K562 (cell line): ENCODE measurements at regions not wholly inside any gene's neighbourhood (a gene's known extent, or its start where the extent isn't known, plus 50 kb on each side); places are given as distances from the start of the nearest gene placed in this dataset.

Source experiments
- ATAC-seq: fragments of 200-7000 bp; cut with Tn5 transposase; 3 replicates; pipeline ENCODE4 v1.9.1; 2020; ENCODE audit warnings: moderate library complexity
- BruUV-seq: library from RNA; stranded (reverse); fragments of 400-500 nt; replicated peaks from 2 replicates; lab custom pipeline; 2021; lab: Mats Ljungman, UMichigan
- CTCF ChIA-PET: fragments of 300-600 bp; formaldehyde crosslinking; extraction: SDS; loops from one replicate; lab custom pipeline; 2021; ENCODE audit warnings: low intra/inter-chr PET ratio; lab: Yijun Ruan, JAX
- POLR2A ChIA-PET: fragments of 300-600, 350-650 bp; sonication (Branson Sonifier 250); formaldehyde crosslinking; extraction: SDS; loops from one replicate; lab custom pipeline; 2021; ENCODE audit warnings: antibody characterized with exemption, inconsistent platforms; lab: Yijun Ruan, JAX
- DNase-seq, 4 experiments: peaks; one replicate each; pipeline versions ENCODE4 v3.0.0 to v3.0.0-alpha.2; 2011 to 2018; ENCODE audit warnings: low spot score in 3 of 4, mixed read lengths in 3 of 4; ENCODE audit errors: extremely low read depth in 1 of 4
- FAIRE-seq: peaks from 2 replicates; lab custom pipeline; 2011; peaks lifted over from hg19 to GRCh38; lab: Jason Lieb, UNC
- H2AFZ ChIP-seq: 2 replicates; pipeline ENCODE4 v1.6.0; 2011; ENCODE audit warnings: low read depth, low read length, control low read depth, inconsistent platforms
- H3K27ac ChIP-seq: fragments of 200-600 bp; 3 replicates; pipeline ENCODE4 v1.8.0; 2011; ENCODE audit warnings: low read depth, mild to moderate bottlenecking, control low read depth, inconsistent platforms, low read length, moderate library complexity, mixed read lengths; ENCODE audit errors: extremely low read depth
- H3K27me3 ChIP-seq, 2 experiments: fragments of 300-600 bp in 1 of 2; 2 replicates in 1 of 2; 3 replicates in 1 of 2; pipeline versions ENCODE4 v1.6.0 to v1.8.0; 2011; ENCODE audit warnings: inconsistent platforms in 2 of 2, low read length in 2 of 2, mild to moderate bottlenecking in 1 of 2, mixed read lengths in 1 of 2, moderate library complexity in 1 of 2; ENCODE audit not compliant: control insufficient read depth in 2 of 2, insufficient read depth in 2 of 2
- H3K36me3 ChIP-seq: fragments of 300-600 bp; 3 replicates; pipeline ENCODE4 v1.8.0; 2011; ENCODE audit warnings: mild to moderate bottlenecking, low read length, inconsistent platforms; ENCODE audit not compliant: control insufficient read depth, insufficient read depth
- H3K4me1 ChIP-seq, 2 experiments: fragments of 200-600 bp in 1 of 2; replicated peaks in 1 of 2; 2 replicates in 1 of 2; 3 replicates in 1 of 2; pipeline versions ENCODE4 v1.5.1 to v1.8.0; 2011; ENCODE audit warnings: inconsistent platforms in 2 of 2, low read length in 2 of 2, mild to moderate bottlenecking in 1 of 2, mixed read lengths in 1 of 2, moderate library complexity in 1 of 2; ENCODE audit not compliant: control insufficient read depth in 2 of 2, insufficient read depth in 2 of 2
- H3K4me2 ChIP-seq: 2 replicates; pipeline ENCODE4 v1.6.1; 2011; ENCODE audit warnings: low read length, control low read depth, inconsistent platforms, mixed read lengths; ENCODE audit not compliant: insufficient read depth
- H3K4me3 ChIP-seq: fragments of 200-600 bp; sonication (generic), shearing (Covaris generic); 2 replicates; pipeline ENCODE4 v1.5.1; 2016; ENCODE audit warnings: control low read depth, inconsistent platforms
- H3K79me2 ChIP-seq: fragments of 200-600 bp; 3 replicates; pipeline ENCODE4 v1.8.0; 2011; ENCODE audit warnings: low read length, inconsistent platforms; ENCODE audit not compliant: control insufficient read depth, insufficient read depth
- H3K9ac ChIP-seq, 2 experiments: 2 replicates each; pipeline versions ENCODE4 v1.6.0 to v1.6.1; 2011; ENCODE audit warnings: low read depth in 2 of 2, low read length in 2 of 2, control low read depth in 1 of 2, inconsistent platforms in 1 of 2, mild to moderate bottlenecking in 1 of 2, mixed read lengths in 1 of 2; ENCODE audit not compliant: insufficient read depth in 1 of 2
- H3K9me1 ChIP-seq: one replicate; pipeline ENCODE4 v1.6.0; 2011; ENCODE audit warnings: inconsistent platforms, mild to moderate bottlenecking, low read length, moderate library complexity; ENCODE audit not compliant: control insufficient read depth, insufficient read depth
- H3K9me3 ChIP-seq: replicated peaks from 2 replicates; pipeline ENCODE4 v1.5.1; 2011; ENCODE audit warnings: low read depth, low read length, inconsistent platforms; ENCODE audit not compliant: control insufficient read depth, insufficient read depth
- H4K20me1 ChIP-seq: replicated peaks from 2 replicates; pipeline ENCODE4 v1.6.1; 2011; ENCODE audit warnings: low read length, inconsistent platforms, mixed read lengths; ENCODE audit not compliant: control insufficient read depth, insufficient read depth
- CBX5 ChIP-seq: IDR thresholded peaks from 2 replicates; pipeline ENCODE4 v1.6.1; 2014; ENCODE audit warnings: low read depth, borderline replicate concordance
- HIVEP1 ChIP-seq: fragments of 250-450 bp; sonication (Bioruptor Pico); IDR thresholded peaks from 2 replicates; pipeline ENCODE4 v1.4.0; 2020; ENCODE audit warnings: mild to moderate bottlenecking
- HNRNPK ChIP-seq: fragments of 200-400 bp; formaldehyde crosslinking; IDR thresholded peaks from one replicate; pipeline ENCODE4 v1.6.1; 2018; ENCODE audit warnings: mild to moderate bottlenecking, low read depth, low read length; ENCODE audit not compliant: poor library complexity, severe bottlenecking
- NFE2L1 ChIP-seq: fragments of 450-650 bp; IDR thresholded peaks from 2 replicates; pipeline ENCODE4 v1.6.1; 2016; ENCODE audit warnings: missing genetic modification characterization, low read depth, mild to moderate bottlenecking, missing compliant biosample characterization, moderate library complexity, borderline replicate concordance
- PCBP2 ChIP-seq: fragments of 200-400 bp; formaldehyde crosslinking; IDR thresholded peaks from 2 replicates; pipeline ENCODE4 v1.6.1; 2018; ENCODE audit warnings: low read length, low read depth, mild to moderate bottlenecking, moderate library complexity; ENCODE audit not compliant: poor library complexity, severe bottlenecking
- ZBTB8A ChIP-seq: fragments of 450-650 bp; IDR thresholded peaks from 2 replicates; pipeline ENCODE4 v1.6.1; 2018; ENCODE audit warnings: mild to moderate bottlenecking, moderate library complexity; ENCODE audit not compliant: partially characterized antibody
- WGBS: fragments of 100-300 bp; shearing (Covaris generic); methylation state at CpG from one replicate; pipeline ENCODE4 v1.1.6; 2016; ENCODE audit warnings: low coverage, mixed read lengths; ENCODE audit not compliant: insufficient coverage; ENCODE audit errors: missing lambda C conversion rate; 5-methylcytosine and 5-hydroxymethylcytosine counted together
- in situ Hi-C: fragments of 300-500 bp; cut with MboI; formaldehyde crosslinking; loops from 4 replicates; pipeline ENCODE4 v1.15.0; 2018; ENCODE audit warnings: inconsistent platforms, mixed read lengths
- intact Hi-C: fragments of 100-400 bp; cut with micrococcal nuclease; formaldehyde crosslinking; loops from 2 replicates; pipeline ENCODE4 v1.14.2; 2022
- TF ChIP-seq, protein P1 (sequence below): fragments of 200-400 bp; formaldehyde crosslinking; IDR thresholded peaks from 2 replicates; pipeline ENCODE4 v1.6.1; 2017; ENCODE audit warnings: mild to moderate bottlenecking, low read depth, low read length, moderate library complexity

DNA sequence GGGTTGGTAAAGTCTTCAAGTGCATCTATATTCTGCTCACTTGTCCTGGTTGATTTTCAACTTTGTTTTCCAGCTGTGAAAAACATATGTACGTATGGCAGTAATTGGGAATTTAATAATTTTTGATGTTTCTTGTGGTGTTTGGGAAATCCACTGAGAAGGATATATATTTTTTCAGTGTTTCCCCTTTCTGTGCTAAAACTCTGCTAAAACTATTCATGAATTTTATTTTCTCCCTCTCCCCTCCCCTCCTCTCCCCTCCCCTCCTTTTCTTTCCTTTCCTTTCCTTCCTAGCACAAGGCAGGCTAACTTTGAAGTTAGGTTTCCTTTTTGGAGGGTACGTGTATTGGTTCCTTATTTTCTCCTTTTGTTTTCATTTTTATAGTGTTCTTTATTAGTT, 220.7 kb downstream of the PDCD6IP start:
- peaks cover 6% of the 10 kb centered on the region; the same call in 1 of the 2 replicates for H4K20me1 ChIP-seq
- no TSS peak for BruUV-seq
- no peak overlapping the region for H3K27ac ChIP-seq
- no peak overlapping the region for H3K9ac ChIP-seq
- ATAC-seq (no peak), DNase-seq (no peak), FAIRE-seq (no peak)
- TF ChIP-seq PCBP2 (peak; percentile 46), CBX5 (no peak), ZBTB8A (no peak), HNRNPK (peak; percentile 53), NFE2L1 (tag) (no peak), HIVEP1 (CRISPR knock-in tag) (no peak)
- TF ChIP-seq, protein P1, sequence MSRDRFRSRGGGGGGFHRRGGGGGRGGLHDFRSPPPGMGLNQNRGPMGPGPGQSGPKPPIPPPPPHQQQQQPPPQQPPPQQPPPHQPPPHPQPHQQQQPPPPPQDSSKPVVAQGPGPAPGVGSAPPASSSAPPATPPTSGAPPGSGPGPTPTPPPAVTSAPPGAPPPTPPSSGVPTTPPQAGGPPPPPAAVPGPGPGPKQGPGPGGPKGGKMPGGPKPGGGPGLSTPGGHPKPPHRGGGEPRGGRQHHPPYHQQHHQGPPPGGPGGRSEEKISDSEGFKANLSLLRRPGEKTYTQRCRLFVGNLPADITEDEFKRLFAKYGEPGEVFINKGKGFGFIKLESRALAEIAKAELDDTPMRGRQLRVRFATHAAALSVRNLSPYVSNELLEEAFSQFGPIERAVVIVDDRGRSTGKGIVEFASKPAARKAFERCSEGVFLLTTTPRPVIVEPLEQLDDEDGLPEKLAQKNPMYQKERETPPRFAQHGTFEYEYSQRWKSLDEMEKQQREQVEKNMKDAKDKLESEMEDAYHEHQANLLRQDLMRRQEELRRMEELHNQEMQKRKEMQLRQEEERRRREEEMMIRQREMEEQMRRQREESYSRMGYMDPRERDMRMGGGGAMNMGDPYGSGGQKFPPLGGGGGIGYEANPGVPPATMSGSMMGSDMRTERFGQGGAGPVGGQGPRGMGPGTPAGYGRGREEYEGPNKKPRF = no peak
- no peak overlapping the region for H3K4me3 ChIP-seq
- no peaks in the 10 kb centered on the region for H3K79me2 ChIP-seq
- no peaks in the 10 kb centered on the region for H3K4me1 ChIP-seq
- in situ Hi-C loops = loop anchor here (5.0 to 25.0 kb wide), 2 partner anchors 137 to 668 kb away; no protein-coding TSS in a partner anchor
- ChIA-PET CTCF (no interaction called here), POLR2A (interaction anchor here (0.7 kb wide), 2 partner anchors 46 to 185 kb away, joined by 3 read pairs; no protein-coding TSS in a partner anchor)
- H3K9me1 ChIP-seq = no peaks in the 10 kb centered on the region
- no peak overlapping the region for H2AFZ ChIP-seq
- no peak overlapping the region for H3K4me2 ChIP-seq
- no peaks in the 10 kb centered on the region for H3K27me3 ChIP-seq
- 23% methylated on average over 2 of the region's 2 CpGs for WGBS
- no peaks in the 10 kb centered on the region for H3K36me3 ChIP-seq
- intact Hi-C loops = loop anchor here (10.0 kb wide), 1 partner anchor 666 kb away; no protein-coding TSS in a partner anchor
- H3K9me3 ChIP-seq = no peaks in the 10 kb centered on the region
